ENCODE measurements at regions not wholly inside any gene's neighbourhood (a gene's known extent, or its start where the extent isn't known, plus 50 kb on each side); places are given as distances from the start of the nearest gene placed in this dataset.

DNA sequence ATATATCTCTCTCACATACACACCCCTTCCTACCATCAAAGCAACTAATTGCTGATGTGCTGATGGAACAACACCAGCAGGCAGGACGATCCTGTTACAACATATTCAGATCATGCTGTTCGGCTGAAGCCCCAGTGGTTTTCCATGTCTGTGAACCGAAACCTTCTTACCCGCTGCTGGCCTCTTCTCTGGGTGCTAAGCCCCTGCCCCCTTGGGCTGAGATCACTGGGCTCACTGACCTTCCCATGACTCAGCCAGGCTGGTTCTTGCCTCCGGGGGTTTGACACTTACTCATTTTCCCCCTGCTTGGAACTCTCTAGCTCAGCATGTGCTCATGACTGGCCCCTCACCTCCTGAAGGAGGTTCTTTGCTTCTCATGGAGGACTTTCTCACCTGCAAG, 122.0 kb upstream of the RGMA start:
- Histone ChIP-seq H3K9me3 (ENCODE audit: control insufficient read depth in 2 of 2, insufficient read depth in 1 of 2, low read depth in 1 of 2, low read length in 1 of 2) (peaks cover 0 to 2% of the 10 kb centered on the region in 2 donors), H3K4me1 (ENCODE audit: control insufficient read depth in 2 of 2, insufficient read depth in 2 of 2, low read length in 1 of 2) (no peaks in the 10 kb centered on the region), H3K36me3 (ENCODE audit: control insufficient read depth in 2 of 2, insufficient read depth in 2 of 2, low read length in 1 of 2) (no peaks in the 10 kb centered on the region), H3K4me3 (ENCODE audit: low read depth in 1 of 2, low read length in 2 of 2) (no peak overlapping the region), H3K27me3 (ENCODE audit: control insufficient read depth in 1 of 2, insufficient read depth in 2 of 2, low read length in 2 of 2) (no peaks in the 10 kb centered on the region), H3K27ac (ENCODE audit: low read depth in 2 of 2, low read length in 1 of 2) (no peak overlapping the region)
- WGBS, 2 donors, result 69 to 84% methylated on average over 5 of the region's 5 CpGs

GRCh38 chr15:93209690-93210445, 120.9 kb upstream of the RGMA start:
- Histone ChIP-seq H3K27me3 (ENCODE audit: control insufficient read depth in 1 of 2, insufficient read depth in 2 of 2, low read length in 2 of 2) (no peaks in the 10 kb centered on the region), H3K27ac (ENCODE audit: low read depth in 2 of 2, low read length in 1 of 2) (no peak overlapping the region), H3K36me3 (ENCODE audit: control insufficient read depth in 2 of 2, insufficient read depth in 2 of 2, low read length in 1 of 2) (no peaks in the 10 kb centered on the region), H3K9me3 (ENCODE audit: control insufficient read depth in 2 of 2, insufficient read depth in 1 of 2, low read depth in 1 of 2, low read length in 1 of 2) (peaks cover 0 to 2% of the 10 kb centered on the region in 2 donors), H3K4me3 (ENCODE audit: low read depth in 1 of 2, low read length in 2 of 2) (no peak overlapping the region), H3K4me1 (ENCODE audit: control insufficient read depth in 2 of 2, insufficient read depth in 2 of 2, low read length in 1 of 2) (no peaks in the 10 kb centered on the region)
- whole genome bisulfite sequencing, 2 donors, result 44 to 61% methylated on average over 11 of the region's 11 CpGs

DNA sequence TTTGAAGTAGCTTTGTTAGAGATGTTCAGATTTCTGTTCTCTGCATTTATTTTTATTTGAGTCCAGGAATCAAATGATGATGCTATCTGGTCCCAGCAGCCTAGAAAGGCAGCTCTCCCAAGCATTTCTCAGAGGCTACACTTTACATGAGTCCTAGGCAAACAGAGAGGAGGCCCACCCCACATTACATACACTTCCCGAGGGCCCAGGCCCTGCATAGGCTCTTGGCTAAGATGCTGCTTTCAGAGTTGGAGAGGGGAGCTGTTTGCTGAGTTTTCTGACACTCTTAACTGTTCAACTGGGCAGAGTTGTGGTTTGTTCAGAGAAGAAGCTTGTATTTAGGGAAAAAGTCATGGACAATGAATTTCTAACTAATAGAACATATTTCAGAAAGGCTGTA, 117.9 kb upstream of the RGMA start:
- H3K4me1 ChIP-seq (ENCODE audit: control insufficient read depth in 2 of 2, insufficient read depth in 2 of 2, low read length in 1 of 2), result no peaks in the 10 kb centered on the region
- no peak overlapping the region for H3K4me3 ChIP-seq (ENCODE audit: low read depth in 1 of 2, low read length in 2 of 2)
- 77 to 79% methylated on average over 1 of the region's 1 CpG for WGBS, 2 donors
- no peak overlapping the region for H3K27ac ChIP-seq (ENCODE audit: low read depth in 2 of 2, low read length in 1 of 2)
- no peaks in the 10 kb centered on the region for H3K27me3 ChIP-seq (ENCODE audit: control insufficient read depth in 1 of 2, insufficient read depth in 2 of 2, low read length in 2 of 2)
- H3K9me3 ChIP-seq (ENCODE audit: control insufficient read depth in 2 of 2, insufficient read depth in 1 of 2, low read depth in 1 of 2, low read length in 1 of 2), result no peaks in the 10 kb centered on the region
- H3K36me3 ChIP-seq (ENCODE audit: control insufficient read depth in 2 of 2, insufficient read depth in 2 of 2, low read length in 1 of 2), result no peaks in the 10 kb centered on the region

- no peak overlapping the region for H3K27ac ChIP-seq (ENCODE audit: low read depth in 2 of 2, low read length in 1 of 2)
- no peaks in the 10 kb centered on the region for H3K36me3 ChIP-seq (ENCODE audit: control insufficient read depth in 2 of 2, insufficient read depth in 2 of 2, low read length in 1 of 2)
- 86 to 88% methylated on average over 8 of the region's 8 CpGs for WGBS, 2 donors
- H3K4me3 ChIP-seq (ENCODE audit: low read depth in 1 of 2, low read length in 2 of 2), result no peak overlapping the region
- no peaks in the 10 kb centered on the region for H3K27me3 ChIP-seq (ENCODE audit: control insufficient read depth in 1 of 2, insufficient read depth in 2 of 2, low read length in 2 of 2)
- no peaks in the 10 kb centered on the region for H3K4me1 ChIP-seq (ENCODE audit: control insufficient read depth in 2 of 2, insufficient read depth in 2 of 2, low read length in 1 of 2)
- no peaks in the 10 kb centered on the region for H3K9me3 ChIP-seq (ENCODE audit: control insufficient read depth in 2 of 2, insufficient read depth in 1 of 2, low read depth in 1 of 2, low read length in 1 of 2)
Observed at GRCh38 chr15:93205413-93205812, 116.4 kb upstream of the RGMA start.

DNA sequence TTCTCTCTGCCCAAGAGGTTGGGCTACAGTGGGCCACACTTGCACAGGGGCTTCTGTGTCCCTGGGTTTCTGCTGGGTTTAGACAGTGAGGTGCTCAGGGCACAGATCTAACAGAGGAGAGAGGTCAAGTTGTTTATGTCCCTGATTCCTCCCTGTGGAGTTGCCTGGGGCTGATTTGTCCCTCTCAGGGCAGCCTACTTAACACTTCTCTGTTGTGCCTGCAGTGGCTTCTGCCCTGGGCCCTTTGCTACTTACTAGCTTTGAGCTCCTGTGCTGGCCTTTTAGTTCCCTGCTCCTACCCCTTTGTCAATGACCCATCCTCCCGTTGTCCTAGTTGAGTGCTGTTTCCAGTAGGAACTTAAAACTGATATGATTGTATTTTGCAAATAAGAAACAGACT, 114.0 kb upstream of the RGMA start:
- no peak overlapping the region for H3K27ac ChIP-seq (ENCODE audit: low read depth in 2 of 2, low read length in 1 of 2)
- H3K4me1 ChIP-seq (ENCODE audit: control insufficient read depth in 2 of 2, insufficient read depth in 2 of 2, low read length in 1 of 2), result no peaks in the 10 kb centered on the region
- 47 to 55% methylated on average over 1 of the region's 1 CpG for WGBS, 2 donors
- H3K4me3 ChIP-seq (ENCODE audit: low read depth in 1 of 2, low read length in 2 of 2), result no peak overlapping the region
- no peaks in the 10 kb centered on the region for H3K9me3 ChIP-seq (ENCODE audit: control insufficient read depth in 2 of 2, insufficient read depth in 1 of 2, low read depth in 1 of 2, low read length in 1 of 2)
- no peaks in the 10 kb centered on the region for H3K27me3 ChIP-seq (ENCODE audit: control insufficient read depth in 1 of 2, insufficient read depth in 2 of 2, low read length in 2 of 2)
- no peaks in the 10 kb centered on the region for H3K36me3 ChIP-seq (ENCODE audit: control insufficient read depth in 2 of 2, insufficient read depth in 2 of 2, low read length in 1 of 2)

- no peaks in the 10 kb centered on the region for H3K9me3 ChIP-seq (ENCODE audit: control insufficient read depth in 2 of 2, insufficient read depth in 1 of 2, low read depth in 1 of 2, low read length in 1 of 2)
- no peaks in the 10 kb centered on the region for H3K36me3 ChIP-seq (ENCODE audit: control insufficient read depth in 2 of 2, insufficient read depth in 2 of 2, low read length in 1 of 2)
- H3K27me3 ChIP-seq (ENCODE audit: control insufficient read depth in 1 of 2, insufficient read depth in 2 of 2, low read length in 2 of 2), result no peaks in the 10 kb centered on the region
- H3K4me1 ChIP-seq (ENCODE audit: control insufficient read depth in 2 of 2, insufficient read depth in 2 of 2, low read length in 1 of 2), result no peaks in the 10 kb centered on the region
- WGBS, 2 donors, result 91 to 96% methylated on average over 3 of the region's 3 CpGs
- no peak overlapping the region for H3K4me3 ChIP-seq (ENCODE audit: low read depth in 1 of 2, low read length in 2 of 2)
- no peak overlapping the region for H3K27ac ChIP-seq (ENCODE audit: low read depth in 2 of 2, low read length in 1 of 2)
Observed at GRCh38 chr15:93202405-93202804, 113.4 kb upstream of the RGMA start.

GRCh38 chr15:93201940-93202339, 112.9 kb upstream of the RGMA start:
- WGBS, 2 donors, result 59 to 66% methylated on average over 4 of the region's 4 CpGs
- no peaks in the 10 kb centered on the region for H3K27me3 ChIP-seq (ENCODE audit: control insufficient read depth in 1 of 2, insufficient read depth in 2 of 2, low read length in 2 of 2)
- no peaks in the 10 kb centered on the region for H3K4me1 ChIP-seq (ENCODE audit: control insufficient read depth in 2 of 2, insufficient read depth in 2 of 2, low read length in 1 of 2)
- H3K9me3 ChIP-seq (ENCODE audit: control insufficient read depth in 2 of 2, insufficient read depth in 1 of 2, low read depth in 1 of 2, low read length in 1 of 2), result no peaks in the 10 kb centered on the region
- no peaks in the 10 kb centered on the region for H3K36me3 ChIP-seq (ENCODE audit: control insufficient read depth in 2 of 2, insufficient read depth in 2 of 2, low read length in 1 of 2)
- H3K27ac ChIP-seq (ENCODE audit: low read depth in 2 of 2, low read length in 1 of 2), result no peak overlapping the region
- no peak overlapping the region for H3K4me3 ChIP-seq (ENCODE audit: low read depth in 1 of 2, low read length in 2 of 2)

GRCh38 chr15:93200837-93201226, 111.8 kb upstream of the RGMA start:
- H3K27me3 ChIP-seq (ENCODE audit: control insufficient read depth in 1 of 2, insufficient read depth in 2 of 2, low read length in 2 of 2), result no peaks in the 10 kb centered on the region
- H3K4me3 ChIP-seq (ENCODE audit: low read depth in 1 of 2, low read length in 2 of 2), result no peak overlapping the region
- 62 to 69% methylated on average over 4 of the region's 4 CpGs for WGBS, 2 donors
- H3K27ac ChIP-seq (ENCODE audit: low read depth in 2 of 2, low read length in 1 of 2), result no peak overlapping the region
- no peaks in the 10 kb centered on the region for H3K9me3 ChIP-seq (ENCODE audit: control insufficient read depth in 2 of 2, insufficient read depth in 1 of 2, low read depth in 1 of 2, low read length in 1 of 2)
- H3K36me3 ChIP-seq (ENCODE audit: control insufficient read depth in 2 of 2, insufficient read depth in 2 of 2, low read length in 1 of 2), result no peaks in the 10 kb centered on the region
- no peaks in the 10 kb centered on the region for H3K4me1 ChIP-seq (ENCODE audit: control insufficient read depth in 2 of 2, insufficient read depth in 2 of 2, low read length in 1 of 2)

GRCh38 chr15:93200081-93200836, 111.2 kb upstream of the RGMA start:
- H3K27ac ChIP-seq (ENCODE audit: low read depth in 2 of 2, low read length in 1 of 2), result no peak overlapping the region
- no peaks in the 10 kb centered on the region for H3K9me3 ChIP-seq (ENCODE audit: control insufficient read depth in 2 of 2, insufficient read depth in 1 of 2, low read depth in 1 of 2, low read length in 1 of 2)
- 68 to 71% methylated on average over 6 of the region's 6 CpGs for WGBS, 2 donors
- H3K36me3 ChIP-seq (ENCODE audit: control insufficient read depth in 2 of 2, insufficient read depth in 2 of 2, low read length in 1 of 2), result no peaks in the 10 kb centered on the region
- no peaks in the 10 kb centered on the region for H3K4me1 ChIP-seq (ENCODE audit: control insufficient read depth in 2 of 2, insufficient read depth in 2 of 2, low read length in 1 of 2)
- H3K27me3 ChIP-seq (ENCODE audit: control insufficient read depth in 1 of 2, insufficient read depth in 2 of 2, low read length in 2 of 2), result no peaks in the 10 kb centered on the region
- H3K4me3 ChIP-seq (ENCODE audit: low read depth in 1 of 2, low read length in 2 of 2), result no peak overlapping the region

Data from esophagus (tissue), 2 donors.